Osteoblast (primary cell): ENCODE measurements at regions not wholly inside any gene's neighbourhood (a gene's known extent, or its start where the extent isn't known, plus 50 kb on each side); places are given as distances from the start of the nearest gene placed in this dataset.
A peak's percentile ranks its signal among the peaks of the same experiment; 100 is the strongest.

ENCODE experiments used
- DNase-seq: peaks from one replicate; pipeline ENCODE4 v3.0.0; 2011; ENCODE audit warnings: low spot score, mixed read lengths; ENCODE audit not compliant: insufficient read length; ENCODE audit errors: missing footprints
- H2AFZ ChIP-seq: 2 replicates; pipeline ENCODE4 v1.6.0; 2011; ENCODE audit warnings: mild to moderate bottlenecking, low read length
- H3K27ac ChIP-seq: 2 replicates; pipeline ENCODE4 v1.5.1; 2011; ENCODE audit warnings: mild to moderate bottlenecking, low read depth, low read length, moderate library complexity
- H3K27me3 ChIP-seq: 2 replicates; pipeline ENCODE4 v1.6.0; 2012; ENCODE audit warnings: mild to moderate bottlenecking, control low read depth, inconsistent platforms, low read length, moderate library complexity; ENCODE audit not compliant: insufficient read depth
- H3K36me3 ChIP-seq: 2 replicates; pipeline ENCODE4 v1.5.1; 2011; ENCODE audit warnings: mild to moderate bottlenecking, low read length, control low read depth, moderate library complexity; ENCODE audit not compliant: insufficient read depth
- H3K4me1 ChIP-seq: 2 replicates; pipeline ENCODE4 v1.5.1; 2011; ENCODE audit warnings: mild to moderate bottlenecking, low read length, control low read depth, moderate library complexity; ENCODE audit not compliant: insufficient read depth
- H3K4me2 ChIP-seq: 2 replicates; pipeline ENCODE4 v1.6.0; 2011; ENCODE audit warnings: mild to moderate bottlenecking, low read length; ENCODE audit not compliant: insufficient read depth
- H3K4me3 ChIP-seq: fragments of 200-600 bp; sonication (generic); 3 replicates; pipeline ENCODE4 v1.5.1; 2012; ENCODE audit warnings: mild to moderate bottlenecking, low read length, inconsistent platforms; ENCODE audit not compliant: insufficient read depth
- H3K79me2 ChIP-seq: 2 replicates; pipeline ENCODE4 v1.6.0; 2012; ENCODE audit warnings: mild to moderate bottlenecking, low read length, control low read depth, inconsistent platforms; ENCODE audit not compliant: insufficient read depth
- H3K9me3 ChIP-seq: 2 replicates; pipeline ENCODE4 v1.5.1; 2011; ENCODE audit warnings: low read depth, low read length, control low read depth
- H4K20me1 ChIP-seq: 2 replicates; pipeline ENCODE4 v1.6.0; 2012; ENCODE audit warnings: mild to moderate bottlenecking, low read length, control low read depth; ENCODE audit not compliant: insufficient read depth
- TF ChIP-seq, protein P1 (sequence below): IDR thresholded peaks from 2 replicates; pipeline ENCODE4 v1.5.1; 2011; ENCODE audit warnings: mild to moderate bottlenecking, low read depth, low read length, moderate library complexity; ENCODE audit errors: extremely low read depth

DNA sequence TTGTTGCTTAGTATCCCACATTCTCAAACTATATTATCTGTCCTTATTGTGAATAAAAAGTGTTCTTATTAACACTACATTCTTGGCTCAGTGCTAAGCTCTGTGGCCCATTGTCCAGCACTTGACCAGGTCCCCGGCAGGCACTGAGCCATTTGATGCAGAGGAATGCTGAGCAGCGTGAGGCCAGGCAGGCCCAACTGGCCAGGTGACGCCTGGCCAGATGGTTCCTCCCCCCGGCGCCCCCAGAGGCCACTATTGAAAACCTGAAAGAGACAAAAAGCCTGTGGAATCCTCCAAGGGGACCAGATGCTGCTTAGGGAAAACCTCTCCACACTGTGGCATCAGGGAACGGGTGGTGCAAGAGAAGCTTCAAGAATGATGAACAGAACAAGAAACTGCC lies 597.5 kb upstream of the JAG1 start:
- Histone ChIP-seq H3K4me3 (no peak overlapping the region), H3K4me2 (no peak overlapping the region), H3K36me3 (no peaks in the 10 kb centered on the region), H2AFZ (no peak overlapping the region), H3K27me3 (no peaks in the 10 kb centered on the region), H3K27ac (no peak overlapping the region), H3K9me3 (no peaks in the 10 kb centered on the region), H4K20me1 (no peaks in the 10 kb centered on the region), H3K79me2 (no peaks in the 10 kb centered on the region), H3K4me1 (peaks cover 18% of the 10 kb centered on the region)
- DNase-seq = no peak
- TF ChIP-seq, protein P1, sequence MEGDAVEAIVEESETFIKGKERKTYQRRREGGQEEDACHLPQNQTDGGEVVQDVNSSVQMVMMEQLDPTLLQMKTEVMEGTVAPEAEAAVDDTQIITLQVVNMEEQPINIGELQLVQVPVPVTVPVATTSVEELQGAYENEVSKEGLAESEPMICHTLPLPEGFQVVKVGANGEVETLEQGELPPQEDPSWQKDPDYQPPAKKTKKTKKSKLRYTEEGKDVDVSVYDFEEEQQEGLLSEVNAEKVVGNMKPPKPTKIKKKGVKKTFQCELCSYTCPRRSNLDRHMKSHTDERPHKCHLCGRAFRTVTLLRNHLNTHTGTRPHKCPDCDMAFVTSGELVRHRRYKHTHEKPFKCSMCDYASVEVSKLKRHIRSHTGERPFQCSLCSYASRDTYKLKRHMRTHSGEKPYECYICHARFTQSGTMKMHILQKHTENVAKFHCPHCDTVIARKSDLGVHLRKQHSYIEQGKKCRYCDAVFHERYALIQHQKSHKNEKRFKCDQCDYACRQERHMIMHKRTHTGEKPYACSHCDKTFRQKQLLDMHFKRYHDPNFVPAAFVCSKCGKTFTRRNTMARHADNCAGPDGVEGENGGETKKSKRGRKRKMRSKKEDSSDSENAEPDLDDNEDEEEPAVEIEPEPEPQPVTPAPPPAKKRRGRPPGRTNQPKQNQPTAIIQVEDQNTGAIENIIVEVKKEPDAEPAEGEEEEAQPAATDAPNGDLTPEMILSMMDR = peak; percentile 15

- Histone ChIP-seq H3K9me3 (no peaks in the 10 kb centered on the region), H3K4me1 (peaks cover 11% of the 10 kb centered on the region), H3K27ac (no peak overlapping the region), H3K27me3 (no peaks in the 10 kb centered on the region), H4K20me1 (no peaks in the 10 kb centered on the region), H3K4me2 (peak overlapping the region; percentile 3), H2AFZ (peak overlapping the region; percentile 52), H3K36me3 (no peaks in the 10 kb centered on the region), H3K79me2 (no peaks in the 10 kb centered on the region), H3K4me3 (no peak overlapping the region)
- TF ChIP-seq, protein P1 = no peak
- no peak for DNase-seq
Measured at GRCh38 chr20:11271920-11272594, 598.3 kb upstream of the JAG1 start.

DNA sequence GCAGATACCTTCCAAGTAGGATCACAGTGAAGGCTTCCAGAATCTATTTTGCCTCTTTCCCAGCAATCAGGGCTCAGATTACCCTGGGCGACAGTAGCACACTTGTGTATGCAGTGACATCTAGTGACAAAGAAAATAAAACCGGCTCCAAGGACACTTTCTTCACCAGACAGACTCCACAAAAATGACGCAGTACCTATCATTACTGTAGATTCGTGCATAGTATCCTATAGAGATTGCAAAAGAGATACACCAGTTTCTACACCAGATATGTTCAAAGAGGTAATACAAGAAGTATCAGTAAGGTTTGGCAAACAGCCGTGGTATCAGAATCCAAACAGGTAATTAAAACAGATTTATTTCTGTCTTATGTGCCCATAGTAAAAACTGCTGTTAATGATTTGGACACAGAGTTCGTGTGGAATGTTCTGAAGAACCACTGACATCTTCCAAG lies 600.4 kb upstream of the JAG1 start:
- Histone ChIP-seq H3K4me3 (no peak overlapping the region), H3K27ac (no peak overlapping the region), H3K4me1 (no peaks in the 10 kb centered on the region), H3K79me2 (no peaks in the 10 kb centered on the region), H3K4me2 (no peak overlapping the region), H4K20me1 (no peaks in the 10 kb centered on the region), H3K36me3 (no peaks in the 10 kb centered on the region), H2AFZ (no peak overlapping the region), H3K9me3 (no peaks in the 10 kb centered on the region), H3K27me3 (no peaks in the 10 kb centered on the region)
- TF ChIP-seq, protein P1 = peak; percentile 61
- peak; percentile 84 for DNase-seq

DNA sequence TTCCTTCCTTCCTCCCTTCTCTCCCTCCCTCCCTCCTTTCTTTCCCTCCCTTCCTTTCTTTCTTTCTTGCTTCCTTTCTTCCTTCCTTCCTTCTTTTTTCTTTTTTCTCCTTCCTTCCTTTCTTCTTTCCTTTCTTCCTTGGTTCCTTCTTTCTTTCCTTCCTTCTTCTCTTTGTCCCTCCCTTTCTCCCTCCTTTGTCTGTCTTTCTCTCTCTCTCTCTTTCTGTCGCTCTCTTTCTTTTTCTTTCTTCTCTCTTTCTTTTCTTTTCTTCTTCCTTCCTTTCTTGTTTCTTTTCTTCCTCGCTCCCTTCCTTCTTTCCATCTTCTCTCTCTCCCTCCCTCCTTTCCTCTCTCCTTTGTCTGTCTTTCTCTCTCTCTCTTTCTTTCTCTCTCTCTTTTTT lies 601.9 kb upstream of the JAG1 start:
- no peak for DNase-seq
- H3K36me3 ChIP-seq = no peaks in the 10 kb centered on the region
- no peaks in the 10 kb centered on the region for H3K9me3 ChIP-seq
- H3K4me3 ChIP-seq = no peak overlapping the region
- no peaks in the 10 kb centered on the region for H3K4me1 ChIP-seq
- H3K27me3 ChIP-seq = no peaks in the 10 kb centered on the region
- H3K27ac ChIP-seq = no peak overlapping the region
- H3K4me2 ChIP-seq = no peak overlapping the region
- H3K79me2 ChIP-seq = no peaks in the 10 kb centered on the region
- no peaks in the 10 kb centered on the region for H4K20me1 ChIP-seq
- TF ChIP-seq, protein P1 = no peak
- no peak overlapping the region for H2AFZ ChIP-seq
